GM19240 (cell line): ENCODE measurements at regions not wholly inside any gene's neighbourhood (a gene's known extent, or its start where the extent isn't known, plus 50 kb on each side); places are given as distances from the start of the nearest gene placed in this dataset.

Source experiments
- DNase-seq: peaks from one replicate; pipeline ENCODE4 v3.0.0; 2011; ENCODE audit warnings: low spot score; ENCODE audit not compliant: insufficient read length

DNA sequence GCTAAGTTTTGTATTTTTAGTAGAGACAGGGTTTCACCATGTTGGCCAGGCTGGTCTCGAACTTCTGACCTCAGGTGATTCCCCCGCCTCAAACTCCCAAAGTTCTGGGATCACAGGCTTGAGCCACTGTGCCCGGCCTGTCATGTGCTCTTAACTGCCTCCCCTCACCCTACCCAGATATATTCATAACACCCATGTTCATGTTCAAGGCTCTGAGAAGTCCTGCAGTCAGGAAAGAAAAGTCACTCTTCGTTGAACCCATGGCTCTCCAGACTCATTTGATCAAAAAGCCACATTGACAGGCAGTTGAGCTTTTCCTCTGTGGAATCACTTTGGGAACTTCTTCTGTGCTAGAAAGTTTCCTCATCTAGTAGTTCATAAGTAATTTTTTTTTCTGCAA, 545.5 kb upstream of the TBX3 start:
- no peak for DNase-seq

DNA sequence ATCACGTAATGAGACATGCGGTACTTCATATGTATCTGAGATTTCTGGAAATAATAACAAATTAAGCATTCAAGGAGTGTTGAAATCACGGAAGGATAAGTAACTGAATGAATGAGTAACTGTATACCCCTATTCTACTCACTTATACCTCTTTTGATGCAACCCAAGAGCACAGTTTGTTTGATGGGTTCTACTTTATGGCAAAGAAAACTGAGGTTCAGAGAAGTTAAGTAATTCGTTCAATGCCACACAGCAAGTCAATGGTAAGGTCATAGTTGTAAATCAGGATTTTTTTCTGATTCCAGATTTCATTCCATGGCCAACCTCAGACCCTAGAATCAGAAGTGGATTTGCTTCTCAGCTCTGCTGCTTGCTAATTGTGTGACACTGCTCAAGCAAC, 544.5 kb upstream of the TBX3 start:
- no peak for DNase-seq

DNA sequence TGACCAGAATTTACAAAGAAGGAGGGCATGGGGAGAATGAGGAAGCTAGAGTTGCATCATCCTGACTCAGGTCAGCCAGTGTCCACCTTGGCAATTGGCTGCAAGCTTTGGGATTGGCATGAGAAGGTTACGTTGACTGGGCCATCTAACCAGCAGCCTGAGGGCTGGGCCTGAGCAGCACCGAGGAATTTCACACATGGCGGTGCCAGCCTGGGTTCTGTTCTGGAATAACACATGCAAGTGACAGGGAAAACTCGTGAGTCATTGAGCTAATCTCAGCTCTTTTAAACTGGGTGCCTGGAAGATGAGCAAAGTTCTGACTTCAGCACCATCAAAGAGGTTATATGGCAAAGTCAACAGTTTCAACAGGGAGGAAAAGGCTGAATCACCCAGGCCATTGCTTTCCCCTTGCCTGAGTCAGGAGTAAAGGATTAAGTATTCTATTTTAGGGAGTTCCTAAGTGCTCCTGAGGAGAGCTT, 543.2 kb upstream of the TBX3 start:
- DNase-seq = no peak

DNA sequence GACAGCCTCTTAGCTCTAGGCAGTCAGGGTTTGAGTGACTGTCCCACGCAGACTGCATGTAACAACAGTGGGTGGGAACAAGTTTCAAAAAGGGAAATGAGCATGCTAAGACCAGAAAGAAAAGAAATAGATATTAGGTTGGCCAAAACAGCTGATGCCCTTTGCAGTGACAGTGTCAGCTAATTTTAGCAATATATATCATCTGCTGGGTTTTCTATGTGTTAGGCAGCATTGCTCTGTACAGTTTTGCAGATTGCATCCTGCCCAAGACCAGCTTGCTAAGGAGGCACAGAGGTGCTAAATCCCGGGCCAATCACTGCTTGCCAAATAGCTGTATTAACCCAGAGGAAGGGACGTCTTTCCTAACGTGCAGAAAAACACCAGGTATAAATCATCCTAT, 541.9 kb upstream of the TBX3 start:
- no peak for DNase-seq

DNA sequence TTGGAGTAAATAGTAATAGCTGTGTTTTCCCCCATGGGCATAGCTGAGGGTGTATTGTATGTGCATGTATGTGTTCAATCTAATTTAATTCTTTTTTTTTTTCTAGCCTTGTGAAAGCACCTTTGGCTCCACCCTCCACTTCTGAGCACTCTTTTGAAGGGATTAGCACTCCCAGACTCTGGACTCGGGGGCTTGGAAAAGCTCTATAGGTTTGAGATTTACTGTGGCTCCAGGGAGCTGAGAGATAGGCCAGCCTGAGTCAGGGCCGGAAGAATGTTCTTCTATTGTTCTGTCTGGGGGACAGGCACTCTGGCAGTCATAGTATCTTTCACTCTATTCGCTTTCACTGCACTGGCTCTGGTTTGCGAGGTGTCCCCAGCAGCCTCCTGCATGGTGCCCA, 540.0 kb upstream of the TBX3 start:
- DNase-seq = no peak

DNA sequence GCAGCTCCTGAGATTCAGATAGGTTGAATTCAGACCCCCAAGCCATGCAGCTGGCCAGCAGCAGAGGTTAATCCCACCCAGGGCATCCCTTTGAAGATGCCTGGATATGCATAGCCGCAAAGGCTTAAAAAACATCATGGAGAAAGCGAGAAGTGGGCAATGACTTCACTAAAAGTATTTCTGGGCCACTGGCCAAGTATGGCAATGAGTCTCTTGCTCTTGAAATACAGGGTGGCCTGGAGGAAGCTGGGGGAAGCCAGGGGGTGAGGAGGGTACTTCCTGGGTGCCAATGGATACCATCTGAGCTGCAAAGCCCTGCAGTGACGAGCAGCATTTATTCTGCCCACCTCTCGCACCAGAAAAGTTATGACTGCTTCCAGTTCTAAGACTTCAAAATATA, 539.3 kb upstream of the TBX3 start:
- no peak for DNase-seq

DNA sequence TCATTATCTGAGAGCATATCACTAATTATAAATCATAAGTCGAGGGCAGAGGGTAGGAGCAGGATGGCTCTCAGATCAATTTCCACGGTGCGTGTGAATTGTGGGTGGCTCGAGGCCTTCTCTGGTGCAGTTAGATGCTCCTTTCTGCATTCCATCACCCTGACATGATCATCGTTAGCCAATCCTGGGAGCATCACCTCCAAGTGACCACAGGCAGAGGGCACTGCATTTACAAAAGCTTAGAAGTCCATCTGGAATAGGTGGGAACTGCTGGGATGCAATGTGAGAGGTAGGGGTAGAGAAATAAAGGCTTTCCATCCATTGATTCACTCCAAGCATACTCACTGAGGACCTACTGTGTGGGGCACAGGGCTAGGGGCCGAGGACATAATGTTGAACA, 538.2 kb upstream of the TBX3 start:
- DNase-seq = no peak

DNA sequence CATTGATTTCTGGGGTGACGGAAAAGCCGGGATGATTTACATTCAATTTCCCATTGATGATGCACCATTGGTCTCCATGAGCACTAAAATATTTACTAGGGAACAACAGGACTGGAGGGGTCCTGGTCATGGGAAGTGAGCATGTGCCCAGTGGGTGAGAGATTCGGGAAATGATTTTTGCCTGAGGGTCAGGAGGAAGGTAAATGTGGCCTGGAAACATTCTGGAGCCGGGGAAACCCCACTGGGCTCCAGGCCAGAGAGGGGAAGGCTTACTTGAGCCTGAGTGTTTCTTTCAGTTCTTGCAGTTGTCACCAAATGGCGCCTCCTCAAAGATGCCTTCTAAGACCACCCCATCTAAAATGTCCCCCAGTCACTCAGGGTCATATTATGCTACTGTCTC, 532.3 kb upstream of the TBX3 start:
- no peak for DNase-seq

DNA sequence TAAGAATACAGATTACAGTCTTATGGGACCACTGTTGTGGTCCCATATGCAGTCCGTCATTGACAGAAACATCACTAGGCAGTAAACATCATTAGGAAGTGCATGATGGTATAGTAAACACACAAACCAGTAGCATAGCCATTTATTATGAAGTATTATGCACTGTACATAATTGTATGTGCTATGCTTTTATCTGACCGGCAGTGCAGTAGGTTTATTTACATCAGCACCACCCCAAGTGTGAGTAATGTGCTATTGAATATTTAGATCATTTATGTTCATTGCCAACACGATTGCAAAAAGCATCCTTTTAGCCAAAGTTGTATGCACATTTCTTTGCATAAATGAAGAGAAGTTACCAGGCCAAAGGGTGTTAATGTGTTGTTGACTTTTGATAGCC, 531.6 kb upstream of the TBX3 start:
- DNase-seq = no peak

DNA sequence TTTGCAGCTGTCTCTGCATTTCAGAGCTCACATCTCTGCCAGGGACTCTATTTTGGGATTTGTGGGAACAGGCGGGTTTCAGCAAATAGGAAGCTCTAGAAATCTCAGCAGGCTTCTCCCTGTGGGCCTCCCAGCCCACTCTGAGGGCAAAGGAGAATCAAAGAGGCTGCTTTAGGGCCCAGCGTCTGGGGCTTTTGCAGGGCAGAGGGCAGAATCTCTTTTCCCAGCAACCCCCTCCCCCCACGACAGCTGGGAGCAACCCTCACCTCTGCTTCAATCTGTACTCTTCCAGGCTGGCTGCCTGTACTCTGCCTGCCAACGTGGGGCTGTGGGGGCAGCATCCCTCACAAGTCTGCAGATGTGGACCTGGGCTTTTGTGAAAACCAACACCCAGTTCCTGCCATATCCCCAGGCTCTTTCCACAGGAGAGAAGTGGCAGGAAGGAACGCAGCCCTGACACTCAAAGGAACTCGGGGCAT, 529.6 kb upstream of the TBX3 start:
- DNase-seq = no peak

DNA sequence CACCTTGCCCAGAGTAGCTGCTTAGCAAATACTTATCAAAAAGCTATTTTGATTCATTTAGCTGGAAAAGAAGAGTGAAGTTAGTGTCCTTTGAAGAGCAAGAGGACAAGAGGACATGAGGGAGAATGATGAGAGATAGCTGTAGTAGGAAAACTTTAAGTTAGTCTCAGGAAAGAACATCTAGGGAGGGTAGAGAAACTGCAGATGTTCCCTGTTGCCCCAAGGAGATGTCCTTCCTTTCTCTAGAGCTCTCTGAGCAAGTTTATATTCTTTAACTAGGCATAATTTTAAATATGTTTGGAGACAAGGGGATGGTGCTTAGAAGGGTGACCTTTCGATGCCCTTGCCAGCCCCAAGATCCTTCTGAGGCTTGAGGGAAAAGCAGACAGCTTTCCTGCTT, 529.1 kb upstream of the TBX3 start:
- DNase-seq = no peak

DNA sequence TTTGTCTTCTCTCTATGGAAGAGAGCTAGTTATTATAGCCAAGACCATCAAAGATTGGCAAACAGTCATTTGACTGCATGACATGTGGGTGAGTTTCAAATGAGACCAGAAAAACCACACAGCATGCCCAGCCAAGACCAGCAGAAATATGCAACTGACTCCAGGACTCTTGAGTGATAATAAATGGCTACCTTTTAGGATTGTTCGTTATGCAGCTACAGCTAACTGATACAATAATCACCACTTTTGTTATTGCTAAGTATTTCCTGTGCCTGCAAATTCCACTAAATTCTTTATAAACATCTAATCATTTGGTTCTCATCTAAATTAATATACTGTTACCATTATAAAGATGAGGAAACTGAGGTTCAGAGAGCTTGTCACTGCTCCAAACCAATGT, 528.4 kb upstream of the TBX3 start:
- no peak for DNase-seq

DNA sequence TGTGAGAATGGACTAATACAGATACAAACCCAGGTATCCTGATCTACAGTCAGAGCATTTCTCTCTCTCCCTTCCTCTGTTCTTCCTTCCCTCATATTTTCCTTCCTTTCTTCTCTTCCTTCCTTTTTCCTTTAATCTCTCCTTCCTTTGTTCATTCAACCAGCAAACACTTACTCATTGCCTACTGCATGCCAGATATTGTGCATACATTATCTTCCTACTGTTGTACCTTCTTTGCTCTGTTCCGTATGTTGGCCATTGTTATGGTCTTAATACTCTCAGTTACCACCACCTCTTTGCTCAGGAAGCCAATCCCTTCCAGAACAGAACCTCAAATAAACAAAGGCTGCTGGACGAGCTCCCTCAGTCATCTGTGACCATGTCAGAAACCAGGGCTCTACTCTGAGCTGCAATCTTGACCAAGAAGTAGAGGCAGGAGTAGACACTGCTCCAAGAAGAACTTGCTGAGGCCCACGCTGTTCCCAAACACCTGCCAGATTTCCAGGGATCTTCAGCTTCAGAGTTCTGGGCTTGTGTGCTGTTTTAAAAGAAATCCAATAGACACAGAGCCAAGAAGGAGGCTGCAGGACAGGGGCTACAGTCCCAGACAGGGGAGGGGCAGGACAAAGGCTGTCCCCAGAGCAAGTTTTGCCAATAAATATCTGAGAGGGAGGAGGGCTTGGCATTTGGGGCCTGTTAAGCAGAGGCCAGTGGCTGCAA, 526.7 kb upstream of the TBX3 start:
- no peak for DNase-seq

DNA sequence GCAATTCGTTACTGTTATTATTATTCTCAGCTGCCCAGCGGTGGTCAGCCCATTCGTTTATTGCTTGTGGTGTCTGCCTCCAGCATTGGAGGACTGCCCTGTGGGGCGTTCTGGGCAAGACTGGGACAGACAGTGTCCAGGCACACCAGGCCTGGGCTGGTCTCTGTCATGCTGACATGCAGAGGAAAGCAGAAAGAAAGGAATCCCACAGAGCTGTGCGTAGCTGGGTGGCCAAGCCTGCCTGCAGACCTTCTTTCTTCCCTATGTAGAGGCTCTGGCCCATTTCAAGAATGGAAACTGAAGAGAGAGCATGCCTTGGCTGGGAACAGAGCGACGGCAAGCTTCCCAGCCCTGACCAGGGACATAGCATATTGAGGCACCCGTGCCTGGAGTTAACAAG, 525.3 kb upstream of the TBX3 start:
- DNase-seq = no peak

DNA sequence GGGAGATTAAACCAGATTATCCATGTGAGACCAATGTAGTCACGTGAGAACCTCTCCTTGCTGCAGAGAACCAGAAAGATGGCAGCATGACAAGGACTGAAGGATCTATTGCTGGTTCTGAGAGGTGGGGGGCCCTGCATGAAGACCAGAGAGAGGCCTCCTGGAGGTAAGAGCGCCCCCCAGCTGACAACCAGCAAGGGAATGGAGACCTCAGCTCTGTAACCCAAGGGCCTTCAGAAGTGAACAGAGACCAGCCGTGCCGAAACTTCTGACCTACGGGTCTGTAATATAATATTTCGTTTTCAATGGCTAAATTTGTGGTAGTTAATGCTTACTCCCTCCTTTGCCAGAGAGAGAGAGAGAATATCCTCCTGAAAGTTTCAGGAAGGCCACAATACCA, 524.1 kb upstream of the TBX3 start:
- DNase-seq = no peak

DNA sequence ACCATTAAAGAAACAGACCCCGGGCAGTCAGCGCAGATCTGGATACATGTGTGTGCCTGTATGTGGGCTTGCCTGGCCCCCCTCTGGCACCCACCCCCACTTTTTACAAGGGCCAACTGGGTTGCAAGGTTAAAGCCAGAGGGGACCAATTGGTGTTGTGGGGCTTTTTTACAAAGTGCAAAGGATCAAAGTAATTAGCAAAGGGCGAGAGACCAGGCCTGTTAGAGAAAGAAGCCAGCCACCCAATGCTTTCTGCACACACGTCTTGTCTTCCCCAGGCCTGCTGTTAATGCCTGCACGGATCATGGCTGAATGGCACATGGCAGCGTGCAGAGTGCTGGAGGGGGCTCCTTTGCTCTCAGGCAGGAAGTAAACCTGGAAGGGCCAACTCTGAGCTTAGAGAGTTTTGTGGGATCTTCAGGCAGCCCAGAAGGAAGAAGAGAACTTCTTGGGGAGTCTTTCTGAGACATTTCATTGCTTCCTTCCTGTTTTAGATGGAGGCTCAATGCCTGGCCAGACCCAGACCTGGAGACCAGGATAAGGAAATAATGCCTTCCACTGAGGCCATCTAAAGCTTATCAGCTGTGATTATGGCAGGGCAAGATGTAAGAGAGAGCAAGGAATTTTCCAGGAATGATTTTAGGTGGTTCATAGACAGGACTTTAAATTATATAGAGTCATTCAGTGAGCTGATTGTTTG, 523.4 kb upstream of the TBX3 start:
- no peak for DNase-seq

DNA sequence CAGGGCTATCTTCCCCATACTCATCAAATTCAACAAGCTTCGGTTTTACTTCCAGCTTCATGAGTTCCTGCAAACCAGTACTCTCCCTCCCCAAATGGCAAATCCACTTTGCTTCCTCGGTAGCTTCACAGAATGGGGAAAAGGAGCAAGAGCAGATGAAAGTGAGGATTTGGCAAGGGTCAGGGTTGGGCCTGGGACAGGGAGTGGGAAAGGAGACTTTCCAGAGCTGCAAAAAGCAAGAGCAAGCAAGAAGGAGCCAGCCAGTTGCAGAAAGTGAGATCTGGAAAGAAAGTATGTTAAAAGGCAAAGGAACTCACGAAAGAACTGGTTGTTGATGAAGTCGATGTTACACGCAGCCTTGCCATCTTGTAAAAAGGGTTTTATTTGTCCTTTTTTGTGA, 522.8 kb upstream of the TBX3 start:
- no peak for DNase-seq

DNA sequence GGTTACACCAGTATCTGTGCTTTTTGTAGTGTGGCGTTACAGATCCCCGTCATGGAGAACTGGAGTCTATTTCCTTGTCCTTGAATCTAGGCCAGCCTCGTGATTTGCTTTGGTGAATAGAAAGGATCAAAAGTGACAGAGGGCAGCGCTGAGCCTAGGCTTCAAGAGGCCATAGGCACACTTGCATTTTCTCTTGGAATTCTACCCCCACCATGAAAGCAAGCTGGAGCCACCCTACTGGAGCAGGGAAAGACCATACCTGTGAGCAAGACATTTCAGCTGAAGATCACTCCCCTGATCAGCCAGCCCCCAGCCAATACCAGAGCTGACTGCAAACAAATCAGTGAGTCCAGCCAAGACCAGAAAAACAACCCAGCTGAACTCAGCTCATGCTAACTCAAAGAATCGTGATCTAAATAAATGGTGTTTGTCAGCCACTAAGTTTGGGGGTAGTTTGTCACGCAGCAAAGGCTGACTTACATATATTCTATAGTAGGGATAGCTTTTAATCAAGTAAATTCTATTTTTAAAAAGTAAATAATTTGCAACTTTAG, 521.9 kb upstream of the TBX3 start:
- DNase-seq = no peak

DNA sequence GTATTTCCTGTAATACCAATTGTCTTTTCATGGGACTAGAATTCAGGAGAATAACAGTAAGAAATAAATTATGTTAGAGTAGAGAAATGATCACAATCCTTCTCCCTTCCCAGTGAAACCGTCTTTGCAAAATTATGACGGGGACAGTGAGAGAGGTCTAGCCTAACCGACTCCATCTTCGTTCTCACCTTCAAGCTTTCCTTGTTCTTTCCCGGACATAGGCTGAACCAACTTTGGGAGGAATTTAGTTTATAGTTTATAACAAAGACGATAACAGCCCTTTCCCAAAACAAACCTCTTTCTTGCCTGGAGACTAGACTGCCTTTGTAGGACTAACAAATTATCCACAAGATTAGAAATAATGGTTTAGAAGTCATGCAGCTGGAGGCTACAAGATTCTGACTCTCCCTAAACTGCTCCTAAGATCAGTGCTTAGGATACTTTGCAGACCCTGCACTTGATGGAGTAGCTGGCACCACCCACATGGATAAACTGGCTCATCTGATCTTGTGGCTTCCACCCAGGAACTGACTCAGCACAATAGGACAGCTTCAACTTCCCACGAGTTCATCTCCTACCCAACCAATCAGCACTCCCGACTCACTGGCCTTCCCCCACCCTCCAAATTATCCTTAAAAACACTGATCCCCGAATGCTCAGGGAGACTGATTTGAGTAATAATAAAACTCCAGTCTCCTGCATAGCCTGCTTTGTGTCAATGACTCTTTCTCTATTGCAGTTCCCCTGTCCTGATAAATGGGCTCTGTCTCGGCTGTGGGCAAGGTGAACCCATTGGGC, 521.2 kb upstream of the TBX3 start:
- no peak for DNase-seq

DNA sequence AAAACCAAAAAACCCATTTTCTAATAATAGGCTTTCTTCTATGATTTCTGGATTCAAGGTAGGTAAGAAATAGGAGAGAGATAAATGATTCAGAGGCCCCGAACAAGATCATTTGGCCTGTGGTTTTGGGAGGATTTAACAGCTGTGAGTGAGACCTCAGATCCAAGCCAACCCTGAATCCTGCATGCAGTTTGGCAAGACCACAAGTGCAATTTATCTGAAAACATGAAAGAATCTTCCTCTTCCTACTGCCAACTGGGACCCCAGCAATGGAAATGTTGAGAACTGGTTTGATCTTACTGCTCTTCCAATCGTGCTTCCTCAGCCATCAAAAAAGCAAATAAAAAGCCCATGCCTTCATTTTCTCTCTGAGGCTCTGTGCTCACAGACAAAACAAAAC, 519.7 kb upstream of the TBX3 start:
- DNase-seq = no peak

DNA sequence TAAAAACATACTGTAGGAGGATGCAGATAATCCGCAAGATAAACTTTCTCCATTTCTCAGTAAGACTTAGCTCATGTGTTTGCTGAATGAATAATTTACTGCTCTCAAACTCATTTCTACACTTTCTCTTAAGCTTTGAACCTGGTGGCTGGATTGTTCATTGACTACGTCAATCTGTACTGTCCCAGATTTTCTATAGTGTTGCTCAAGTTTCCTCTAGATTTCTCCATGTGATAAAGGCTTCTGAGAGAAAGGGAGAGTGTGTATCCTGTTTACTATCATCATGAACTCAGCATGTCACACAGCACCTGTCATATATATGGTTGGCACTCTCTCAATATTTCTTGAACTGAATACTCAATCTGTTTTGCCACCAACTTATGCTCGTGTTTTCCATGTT, 518.0 kb upstream of the TBX3 start:
- no peak for DNase-seq

DNA sequence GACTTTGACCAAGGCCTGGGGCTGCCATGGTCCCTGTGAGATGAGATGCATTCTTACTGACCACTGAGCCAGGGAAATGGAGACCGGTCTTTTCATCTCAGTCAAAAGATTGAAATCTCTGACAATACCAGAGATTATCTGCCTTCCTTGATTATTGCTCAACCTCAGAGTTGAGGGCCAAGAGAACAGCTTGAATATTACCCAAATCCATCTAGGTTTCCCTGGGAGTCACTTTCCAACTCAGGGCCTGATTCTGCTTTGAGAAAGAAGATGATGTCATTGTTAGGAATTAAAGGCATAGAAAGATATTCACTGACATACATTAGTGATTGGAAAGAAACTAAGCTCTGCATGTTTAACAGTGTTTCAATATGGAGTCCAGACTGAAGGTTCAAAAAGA, 515.9 kb upstream of the TBX3 start:
- no peak for DNase-seq
